ENCODE measurements at regions not wholly inside any gene's neighbourhood (a gene's known extent, or its start where the extent isn't known, plus 50 kb on each side); places are given as distances from the start of the nearest gene placed in this dataset.

- no peak for DNase-seq
- TF ChIP-seq EP300 (IDR thresholded peaks at IDR 0.05), result no peak
- no peak for TF ChIP-seq POLR2A (IDR thresholded peaks at IDR 0.05)
- TF ChIP-seq CTCF (IDR thresholded peaks at IDR 0.05), result no peak
- Histone ChIP-seq H3K4me1 (no peaks in the 10 kb centered on the region), H3K36me3 (no peaks in the 10 kb centered on the region), H3K27ac (no peak overlapping the region), H3K9me3 (no peaks in the 10 kb centered on the region), H3K27me3 (no peaks in the 10 kb centered on the region), H3K4me3 (no peak overlapping the region)
- intact Hi-C loops (cut with DNase I; ENCODE audit: low total_unique reads), result no loop called here
- 89 to 98% (median 91%) methylated on average over 1 of the region's 1 CpG for WGBS, 5 donors
Measured at GRCh38 chr4:32454482-32454881, 1734.3 kb downstream of the PCDH7 start.

GRCh38 chr4:32455231-32455630, 1735.1 kb downstream of the PCDH7 start:
- H3K9me3 ChIP-seq, result no peaks in the 10 kb centered on the region
- no peaks in the 10 kb centered on the region for H3K4me1 ChIP-seq
- DNase-seq, result no peak
- H3K27me3 ChIP-seq, result no peaks in the 10 kb centered on the region
- 34 to 55% (median 37%) methylated on average over 2 of the region's 2 CpGs for WGBS, 5 donors
- H3K27ac ChIP-seq, result no peak overlapping the region
- no peaks in the 10 kb centered on the region for H3K36me3 ChIP-seq
- intact Hi-C loops (cut with DNase I; ENCODE audit: low total_unique reads), result no loop called here
- H3K4me3 ChIP-seq, result no peak overlapping the region
- TF ChIP-seq CTCF (IDR thresholded peaks at IDR 0.05) (no peak), POLR2A (IDR thresholded peaks at IDR 0.05) (no peak), EP300 (IDR thresholded peaks at IDR 0.05) (no peak), POLR2AphosphoS5 (IDR thresholded peaks at IDR 0.05) (no peak)

- no peak for DNase-seq
- Histone ChIP-seq H3K4me3 (no peak overlapping the region), H3K36me3 (no peaks in the 10 kb centered on the region), H3K27ac (no peak overlapping the region), H3K27me3 (no peaks in the 10 kb centered on the region), H3K9me3 (peaks cover 0 to 6% (median 0%) of the 10 kb centered on the region in 4 donors), H3K4me1 (no peaks in the 10 kb centered on the region)
- TF ChIP-seq CTCF (IDR thresholded peaks at IDR 0.05) (no peak), POLR2A (IDR thresholded peaks at IDR 0.05) (no peak), POLR2AphosphoS5 (IDR thresholded peaks at IDR 0.05) (no peak), EP300 (IDR thresholded peaks at IDR 0.05) (no peak)
- WGBS, 5 donors, result 78 to 97% (median 95%) methylated on average over 1 of the region's 1 CpG
- intact Hi-C loops (cut with DNase I; ENCODE audit: low total_unique reads), result no loop called here
Measured at GRCh38 chr4:32460972-32461371, 1740.8 kb downstream of the PCDH7 start.

- intact Hi-C loops (cut with DNase I; ENCODE audit: low total_unique reads), result no loop called here
- Histone ChIP-seq H3K27me3 (no peaks in the 10 kb centered on the region), H3K9me3 (peaks cover 0 to 6% (median 0%) of the 10 kb centered on the region in 4 donors), H3K4me3 (no peak overlapping the region), H3K4me1 (no peaks in the 10 kb centered on the region), H3K27ac (no peak overlapping the region), H3K36me3 (no peaks in the 10 kb centered on the region)
- no peak for DNase-seq
- 85 to 97% (median 95%) methylated on average over 1 of the region's 1 CpG for WGBS, 5 donors
- TF ChIP-seq POLR2A (IDR thresholded peaks at IDR 0.05) (no peak), EP300 (IDR thresholded peaks at IDR 0.05) (no peak), CTCF (IDR thresholded peaks at IDR 0.05) (peak in 1 of 7 experiments; percentile 10)
Measured at GRCh38 chr4:32462944-32463343, 1742.8 kb downstream of the PCDH7 start.

Data from stomach (tissue), 8 donors.